Activated T-cell treated with anti-CD3 and anti-CD28 coated beads for 1 hour (primary cell): ENCODE measurements at regions not wholly inside any gene's neighbourhood (a gene's known extent, or its start where the extent isn't known, plus 50 kb on each side); places are given as distances from the start of the nearest gene placed in this dataset.
"Not testable (repeated sequence)": the region's sequence is repeated elsewhere in the genome, so short reads cannot be mapped to it uniquely, and the experiment has no call there.

Source experiments
- DNase-seq: peaks from one replicate; pipeline ENCODE4 v3.0.0-alpha.2; 2020; ENCODE audit warnings: low read depth

- peak; percentile 5 for DNase-seq
Observed at GRCh38 chr17:20944014-20944865, 98.6 kb downstream of the USP22 start.

GRCh38 chr17:20947708-20948107 is 95.1 kb downstream of the USP22 start:
- not testable (repeated sequence) for DNase-seq

- DNase-seq, result no peak
Observed at GRCh38 chr17:20948984-20949777, 93.6 kb downstream of the USP22 start.
